Skeletal muscle tissue (tissue), 3 donors: ENCODE measurements at regions not wholly inside any gene's neighbourhood (a gene's known extent, or its start where the extent isn't known, plus 50 kb on each side); places are given as distances from the start of the nearest gene placed in this dataset.

Experiments
- H3K27ac ChIP-seq: one replicate; pipeline ENCODE4 v1.7.0; 2013; ENCODE audit warnings: mild to moderate bottlenecking, low read depth, low read length, inconsistent platforms
- H3K27me3 ChIP-seq, 3 donors: one replicate each; pipeline ENCODE4 v1.7.0; 2013; ENCODE audit warnings: low read length in 3 of 3; ENCODE audit not compliant: control insufficient read depth in 3 of 3, insufficient read depth in 3 of 3
- H3K36me3 ChIP-seq, 3 donors: one replicate each; pipeline ENCODE4 v1.7.0; 2013; ENCODE audit warnings: low read length in 3 of 3; ENCODE audit not compliant: control insufficient read depth in 3 of 3, insufficient read depth in 3 of 3
- H3K4me1 ChIP-seq, 3 donors: one replicate each; pipeline ENCODE4 v1.7.0; 2013; ENCODE audit warnings: low read length in 3 of 3, mild to moderate bottlenecking in 3 of 3; ENCODE audit not compliant: control insufficient read depth in 3 of 3, insufficient read depth in 3 of 3
- H3K4me3 ChIP-seq, 3 donors: one replicate each; pipeline ENCODE4 v1.7.0; 2013; ENCODE audit warnings: low read length in 3 of 3
- H3K9ac ChIP-seq, 3 donors: one replicate each; pipeline ENCODE4 v1.7.0; 2013; ENCODE audit warnings: low read length in 3 of 3, mild to moderate bottlenecking in 3 of 3, moderate library complexity in 2 of 3, low read depth in 1 of 3
- H3K9me3 ChIP-seq, 3 donors: one replicate each; pipeline ENCODE4 v1.7.0; 2013; ENCODE audit warnings: low read length in 3 of 3; ENCODE audit not compliant: control insufficient read depth in 3 of 3
- donor health status: Osteomylitis.

DNA sequence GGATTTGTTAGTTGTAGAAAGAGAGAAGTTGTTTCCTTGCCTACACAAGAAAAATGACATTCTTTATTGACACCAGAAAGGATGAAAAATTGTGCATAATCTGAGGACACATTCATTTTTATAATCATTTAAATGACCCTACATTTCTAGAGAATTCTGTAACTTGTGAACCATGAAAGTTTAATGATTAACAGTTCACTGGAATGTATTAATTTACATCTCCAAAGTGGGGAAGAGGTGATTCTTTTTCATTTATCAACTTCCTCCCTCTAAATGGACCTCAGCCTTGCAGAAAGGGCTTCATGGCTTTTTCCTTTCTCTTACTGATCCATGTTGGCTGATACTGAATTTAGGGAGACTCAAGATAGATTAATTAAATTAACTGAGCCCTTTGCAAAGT lies 565.2 kb upstream of the LINC00305 start:
- Histone ChIP-seq H3K36me3 (no peaks in the 10 kb centered on the region), H3K9ac (no peak overlapping the region), H3K27me3 (no peaks in the 10 kb centered on the region), H3K4me1 (no peaks in the 10 kb centered on the region), H3K27ac (no peak overlapping the region), H3K9me3 (no peaks in the 10 kb centered on the region), H3K4me3 (no peak overlapping the region)

DNA sequence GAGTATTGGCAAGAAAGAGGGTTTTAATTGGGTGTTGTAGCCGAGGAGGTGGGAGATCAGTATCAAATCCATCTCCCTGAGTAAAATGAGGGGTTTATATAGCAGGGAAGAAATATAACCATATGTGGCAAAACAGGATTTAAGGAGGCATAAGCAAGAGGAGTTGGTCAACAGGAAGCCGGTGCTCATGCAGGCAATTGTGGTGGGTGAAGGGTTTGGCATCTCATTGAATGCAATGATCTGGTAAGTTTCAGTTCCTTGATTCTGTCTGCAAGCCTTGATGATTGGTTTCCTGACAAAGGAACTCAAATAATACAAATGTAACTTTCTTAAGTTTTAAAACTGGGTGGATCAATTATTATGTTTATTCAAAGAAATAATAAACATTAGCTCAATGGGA lies 564.4 kb upstream of the LINC00305 start:
- no peaks in the 10 kb centered on the region for H3K4me1 ChIP-seq
- H3K36me3 ChIP-seq = no peaks in the 10 kb centered on the region
- H3K27ac ChIP-seq = no peak overlapping the region
- no peaks in the 10 kb centered on the region for H3K9me3 ChIP-seq
- H3K4me3 ChIP-seq = no peak overlapping the region
- no peaks in the 10 kb centered on the region for H3K27me3 ChIP-seq
- H3K9ac ChIP-seq = no peak overlapping the region

DNA sequence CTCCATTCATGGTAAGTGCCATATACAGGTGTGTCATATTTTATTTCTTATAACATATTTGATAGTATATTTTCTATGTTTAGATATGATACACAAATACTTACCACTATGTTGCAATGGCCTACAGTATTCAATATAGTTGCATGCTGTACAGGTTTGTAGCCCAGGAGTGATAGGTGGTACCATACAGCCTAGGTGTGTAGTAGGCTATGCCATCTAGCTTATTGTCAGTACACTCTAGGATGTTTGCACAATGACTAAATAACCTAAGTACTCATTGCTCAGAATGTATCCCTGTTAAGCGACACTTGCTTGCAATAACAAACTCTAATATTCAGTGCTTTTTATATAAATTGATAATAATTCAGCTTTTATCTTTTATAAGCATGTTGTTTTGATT lies 563.1 kb upstream of the LINC00305 start:
- Histone ChIP-seq H3K36me3 (no peaks in the 10 kb centered on the region), H3K4me3 (no peak overlapping the region), H3K9ac (no peak overlapping the region), H3K27ac (no peak overlapping the region), H3K4me1 (no peaks in the 10 kb centered on the region), H3K27me3 (no peaks in the 10 kb centered on the region), H3K9me3 (no peaks in the 10 kb centered on the region)

DNA sequence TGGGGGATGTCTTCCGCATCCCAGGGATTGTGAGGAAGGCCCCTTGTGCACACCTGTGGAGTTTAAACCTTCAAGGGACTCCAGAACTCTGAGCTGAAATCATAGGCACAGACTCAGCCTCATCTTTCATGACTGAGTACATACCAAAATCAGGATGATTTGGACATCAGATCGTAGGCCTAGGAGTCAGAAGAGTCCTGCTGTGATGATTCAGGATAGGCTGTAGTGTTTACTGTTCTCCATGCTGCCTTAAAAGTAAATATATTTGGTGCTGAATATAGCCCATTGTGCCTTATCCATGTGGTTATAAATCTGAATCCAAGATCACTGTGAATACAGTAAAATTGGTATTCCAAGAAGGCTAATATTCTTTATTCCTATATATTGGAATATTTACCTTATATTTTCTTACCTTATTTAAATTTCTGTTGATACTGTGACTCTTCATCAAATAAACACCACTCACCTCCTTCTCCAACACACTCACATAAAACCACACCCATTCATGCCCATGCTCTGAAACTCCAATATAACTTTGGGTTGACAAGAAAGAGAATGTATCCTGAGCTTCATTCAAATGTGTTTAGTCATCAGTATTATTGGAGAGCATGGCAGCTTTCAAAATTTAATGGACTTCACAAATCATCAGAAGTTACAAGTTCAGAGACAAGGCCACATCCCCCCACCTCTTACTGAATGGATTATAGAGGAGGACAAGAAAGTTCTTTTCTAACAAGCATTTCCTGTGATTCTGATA lies 561.4 kb upstream of the LINC00305 start:
- Histone ChIP-seq H3K4me1 (no peaks in the 10 kb centered on the region), H3K36me3 (no peaks in the 10 kb centered on the region), H3K27me3 (no peaks in the 10 kb centered on the region), H3K9ac (no peak overlapping the region), H3K27ac (no peak overlapping the region), H3K9me3 (no peaks in the 10 kb centered on the region), H3K4me3 (no peak overlapping the region)

DNA sequence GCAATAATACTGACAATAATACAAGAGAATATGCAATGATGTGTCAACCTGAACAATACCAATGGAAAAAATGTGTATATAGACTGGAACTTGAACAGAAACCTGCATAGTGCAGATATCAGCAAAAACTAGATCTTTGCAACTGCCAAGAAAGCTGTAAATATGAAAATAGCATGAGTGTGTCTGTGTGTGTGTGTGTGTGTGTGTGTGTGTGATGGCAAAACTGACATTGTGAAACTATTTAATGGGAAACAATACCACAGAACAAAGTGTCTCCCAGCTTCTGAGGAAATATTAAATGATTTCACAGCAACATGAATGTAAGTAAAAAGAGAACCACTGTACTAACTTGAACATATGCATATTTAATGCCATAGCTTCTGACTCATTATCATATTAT lies 558.2 kb upstream of the LINC00305 start:
- H3K4me3 ChIP-seq = no peak overlapping the region
- no peak overlapping the region for H3K27ac ChIP-seq
- H3K9ac ChIP-seq = no peak overlapping the region
- H3K27me3 ChIP-seq = no peaks in the 10 kb centered on the region
- no peaks in the 10 kb centered on the region for H3K36me3 ChIP-seq
- no peaks in the 10 kb centered on the region for H3K4me1 ChIP-seq
- no peaks in the 10 kb centered on the region for H3K9me3 ChIP-seq

DNA sequence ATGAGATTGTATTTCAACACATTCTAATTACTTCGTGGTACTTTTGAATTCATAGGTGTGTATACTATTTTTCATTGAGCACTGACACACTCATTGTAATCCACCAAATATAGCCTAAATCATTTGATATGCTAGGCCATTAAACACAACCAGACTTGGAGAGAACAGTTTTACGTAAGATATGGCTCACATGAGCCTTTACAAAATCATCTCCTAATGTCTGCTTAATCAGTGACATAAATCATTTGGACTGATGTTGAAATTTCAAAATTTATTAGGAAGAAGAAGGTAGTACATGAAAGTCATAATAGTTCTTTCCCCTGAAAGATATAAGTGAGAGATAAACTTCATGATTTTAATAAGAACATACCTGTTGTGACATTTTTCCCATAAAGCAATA lies 550.2 kb upstream of the LINC00305 start:
- Histone ChIP-seq H3K4me1 (no peaks in the 10 kb centered on the region), H3K9ac (no peak overlapping the region), H3K4me3 (no peak overlapping the region), H3K36me3 (no peaks in the 10 kb centered on the region), H3K27ac (no peak overlapping the region), H3K27me3 (no peaks in the 10 kb centered on the region), H3K9me3 (no peaks in the 10 kb centered on the region)

DNA sequence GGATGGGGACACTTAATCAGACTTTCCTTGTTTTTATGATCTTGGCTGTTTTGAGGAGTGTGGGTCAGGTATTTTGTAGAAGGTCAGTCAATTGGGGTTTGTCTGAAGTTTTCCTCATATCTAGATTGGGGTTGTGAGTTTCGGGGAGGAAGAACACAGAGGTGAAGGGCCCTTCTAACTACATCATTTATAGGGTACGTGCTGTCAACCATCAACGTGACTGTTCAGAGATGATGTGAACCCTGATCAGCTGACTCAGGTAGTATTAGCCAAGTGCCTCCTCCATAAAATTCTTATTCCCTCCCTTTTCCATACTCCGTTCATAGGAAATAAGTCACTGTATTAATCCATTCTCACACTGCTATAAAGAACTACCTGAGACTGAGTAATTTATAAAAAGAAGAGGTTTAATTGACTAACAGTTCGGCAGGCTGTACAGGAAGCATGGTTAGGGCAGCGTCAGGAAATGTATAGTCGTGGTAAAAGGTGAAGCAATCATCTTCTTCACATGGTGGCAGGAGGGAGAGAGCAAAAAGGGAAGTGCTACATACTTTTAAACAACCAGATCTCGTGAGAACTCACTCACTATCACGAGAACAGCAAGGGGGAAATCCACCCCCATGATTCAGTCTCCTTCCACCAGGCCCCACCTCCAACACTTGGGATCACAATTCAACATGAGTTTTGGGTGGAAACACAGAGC lies 547.1 kb upstream of the LINC00305 start:
- no peaks in the 10 kb centered on the region for H3K36me3 ChIP-seq
- H3K27ac ChIP-seq = no peak overlapping the region
- H3K4me3 ChIP-seq = no peak overlapping the region

DNA sequence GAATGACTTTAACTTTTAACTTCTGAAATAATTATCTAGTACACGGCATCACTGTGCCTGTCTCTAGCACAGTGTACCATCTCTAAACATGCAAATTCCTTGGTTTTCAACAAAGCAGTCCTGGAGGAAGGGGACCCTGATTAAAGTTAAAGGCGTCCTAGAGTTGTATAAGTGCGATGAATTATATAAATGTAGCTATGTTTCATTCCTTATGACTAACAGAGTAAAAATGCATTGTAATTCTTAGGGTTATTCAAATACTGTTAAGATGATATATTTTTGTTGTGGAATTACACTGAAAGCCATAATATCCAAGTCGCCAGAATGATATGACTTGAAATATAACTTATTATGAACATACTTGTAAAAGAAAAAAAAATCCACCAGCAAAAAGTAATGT lies 544.9 kb upstream of the LINC00305 start:
- H3K27me3 ChIP-seq = no peaks in the 10 kb centered on the region
- no peak overlapping the region for H3K9ac ChIP-seq
- no peaks in the 10 kb centered on the region for H3K36me3 ChIP-seq
- no peak overlapping the region for H3K27ac ChIP-seq
- H3K4me3 ChIP-seq = no peak overlapping the region
- H3K9me3 ChIP-seq = no peaks in the 10 kb centered on the region
- H3K4me1 ChIP-seq = no peaks in the 10 kb centered on the region

More for the DNA sequence above, 547.1 kb upstream of the LINC00305 start:
- no peaks in the 10 kb centered on the region for H3K9me3 ChIP-seq
- no peaks in the 10 kb centered on the region for H3K27me3 ChIP-seq
- H3K9ac ChIP-seq = no peak overlapping the region
- no peaks in the 10 kb centered on the region for H3K4me1 ChIP-seq

DNA sequence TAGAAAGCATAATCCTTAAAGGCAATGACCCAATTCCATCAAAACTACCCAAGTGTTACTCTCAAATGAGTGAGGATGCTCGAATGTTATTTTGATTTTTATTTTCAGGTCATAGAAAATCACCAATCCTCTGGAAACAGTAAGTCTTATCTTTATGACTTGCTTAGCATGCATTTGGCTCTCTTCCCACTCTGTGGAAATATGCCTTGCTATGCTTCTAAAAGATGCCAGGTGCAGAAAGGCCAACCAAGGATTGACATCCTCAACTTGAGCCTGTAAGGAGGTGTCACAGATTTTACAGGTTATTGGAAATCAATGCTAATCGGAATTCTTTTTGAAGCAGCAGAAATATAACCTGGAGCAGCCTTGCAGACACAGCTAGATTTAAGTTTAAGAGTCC lies 543.9 kb upstream of the LINC00305 start:
- Histone ChIP-seq H3K4me3 (no peak overlapping the region), H3K27ac (no peak overlapping the region), H3K4me1 (no peaks in the 10 kb centered on the region), H3K9me3 (no peaks in the 10 kb centered on the region), H3K36me3 (no peaks in the 10 kb centered on the region), H3K27me3 (no peaks in the 10 kb centered on the region), H3K9ac (no peak overlapping the region)

DNA sequence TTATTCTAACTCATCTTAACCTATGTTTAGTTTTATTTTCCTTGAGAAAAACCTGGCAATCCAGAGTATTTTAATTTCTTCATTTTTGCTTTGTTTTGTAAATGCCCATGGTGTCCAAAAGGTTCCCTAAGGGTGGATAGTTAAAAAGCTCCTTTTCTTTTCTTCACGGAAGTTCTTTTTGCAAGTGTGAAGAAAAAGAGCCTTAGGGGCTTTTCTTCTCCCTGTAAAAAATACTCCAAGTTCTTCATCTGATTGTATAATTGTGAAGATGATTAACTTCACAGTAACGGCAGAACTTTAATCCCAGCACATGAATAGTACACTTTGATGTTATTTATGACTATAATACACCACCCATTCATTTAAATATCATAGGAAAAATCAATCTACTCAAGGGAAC lies 530.2 kb upstream of the LINC00305 start:
- Histone ChIP-seq H3K36me3 (no peaks in the 10 kb centered on the region), H3K9ac (no peak overlapping the region), H3K27ac (no peak overlapping the region), H3K9me3 (no peaks in the 10 kb centered on the region), H3K4me3 (no peak overlapping the region), H3K27me3 (no peaks in the 10 kb centered on the region), H3K4me1 (no peaks in the 10 kb centered on the region)
